ENCODE measurements at regions not wholly inside any gene's neighbourhood (a gene's known extent, or its start where the extent isn't known, plus 50 kb on each side); places are given as distances from the start of the nearest gene placed in this dataset.

DNA sequence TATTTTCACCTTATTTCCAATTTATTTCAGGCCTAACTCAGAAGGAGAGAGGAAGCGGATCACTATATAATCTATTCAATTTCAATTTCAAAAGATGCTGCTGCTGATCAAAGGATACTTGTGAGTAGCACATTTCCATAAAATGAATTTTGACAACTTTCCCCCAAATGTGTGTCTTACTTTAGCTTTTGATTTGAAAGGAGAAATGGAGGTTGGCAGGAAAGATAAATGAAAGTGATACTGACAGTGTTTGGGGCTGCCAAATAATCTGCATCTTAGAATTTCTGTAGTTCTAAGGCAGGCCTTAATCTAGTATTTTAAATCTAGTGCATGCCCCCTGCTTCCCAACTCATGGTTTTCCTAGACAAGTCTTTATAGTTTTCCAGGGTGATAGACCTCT, 535.4 kb downstream of the DOK5 start:
- Mint-ChIP-seq H3K4me3 (no peak overlapping the region), H3K4me1 (no peaks in the 10 kb centered on the region), H3K27me3 (ENCODE audit: low read depth) (peaks cover 6% of the 10 kb centered on the region), H3K27ac (no peak overlapping the region), H3K36me3 (ENCODE audit: low read depth) (no peaks in the 10 kb centered on the region), H3K9me3 (no peaks in the 10 kb centered on the region)
- TF ChIP-seq, protein P1, sequence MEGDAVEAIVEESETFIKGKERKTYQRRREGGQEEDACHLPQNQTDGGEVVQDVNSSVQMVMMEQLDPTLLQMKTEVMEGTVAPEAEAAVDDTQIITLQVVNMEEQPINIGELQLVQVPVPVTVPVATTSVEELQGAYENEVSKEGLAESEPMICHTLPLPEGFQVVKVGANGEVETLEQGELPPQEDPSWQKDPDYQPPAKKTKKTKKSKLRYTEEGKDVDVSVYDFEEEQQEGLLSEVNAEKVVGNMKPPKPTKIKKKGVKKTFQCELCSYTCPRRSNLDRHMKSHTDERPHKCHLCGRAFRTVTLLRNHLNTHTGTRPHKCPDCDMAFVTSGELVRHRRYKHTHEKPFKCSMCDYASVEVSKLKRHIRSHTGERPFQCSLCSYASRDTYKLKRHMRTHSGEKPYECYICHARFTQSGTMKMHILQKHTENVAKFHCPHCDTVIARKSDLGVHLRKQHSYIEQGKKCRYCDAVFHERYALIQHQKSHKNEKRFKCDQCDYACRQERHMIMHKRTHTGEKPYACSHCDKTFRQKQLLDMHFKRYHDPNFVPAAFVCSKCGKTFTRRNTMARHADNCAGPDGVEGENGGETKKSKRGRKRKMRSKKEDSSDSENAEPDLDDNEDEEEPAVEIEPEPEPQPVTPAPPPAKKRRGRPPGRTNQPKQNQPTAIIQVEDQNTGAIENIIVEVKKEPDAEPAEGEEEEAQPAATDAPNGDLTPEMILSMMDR (IDR thresholded peaks at IDR 0.05; ENCODE audit: unreplicated experiment in 3 of 3) = no peak

DNA sequence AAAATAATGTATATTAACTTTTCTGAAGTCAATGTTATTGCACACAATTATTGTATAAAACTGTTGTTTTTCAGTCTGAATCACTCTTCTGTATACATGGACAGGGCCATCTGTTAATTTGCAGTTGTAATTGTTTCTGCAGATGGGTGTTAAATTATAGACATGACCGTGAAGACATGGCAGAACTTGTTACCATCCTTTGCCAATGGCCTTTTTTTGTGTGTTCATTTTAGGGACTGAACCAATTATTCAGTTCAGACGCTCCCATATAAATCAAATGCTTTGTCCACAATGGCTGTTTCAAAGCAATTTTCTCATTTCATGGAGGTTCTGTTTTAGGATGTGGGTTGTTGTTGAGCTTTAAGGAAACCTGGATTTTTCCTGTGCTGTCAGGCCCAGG, 533.7 kb downstream of the DOK5 start:
- Mint-ChIP-seq H3K9me3 (no peaks in the 10 kb centered on the region), H3K36me3 (ENCODE audit: low read depth) (no peaks in the 10 kb centered on the region), H3K27ac (no peak overlapping the region), H3K4me3 (no peak overlapping the region), H3K4me1 (no peaks in the 10 kb centered on the region), H3K27me3 (ENCODE audit: low read depth) (peaks cover 6% of the 10 kb centered on the region)
- TF ChIP-seq, protein P1 (IDR thresholded peaks at IDR 0.05; ENCODE audit: unreplicated experiment in 3 of 3) = no peak

DNA sequence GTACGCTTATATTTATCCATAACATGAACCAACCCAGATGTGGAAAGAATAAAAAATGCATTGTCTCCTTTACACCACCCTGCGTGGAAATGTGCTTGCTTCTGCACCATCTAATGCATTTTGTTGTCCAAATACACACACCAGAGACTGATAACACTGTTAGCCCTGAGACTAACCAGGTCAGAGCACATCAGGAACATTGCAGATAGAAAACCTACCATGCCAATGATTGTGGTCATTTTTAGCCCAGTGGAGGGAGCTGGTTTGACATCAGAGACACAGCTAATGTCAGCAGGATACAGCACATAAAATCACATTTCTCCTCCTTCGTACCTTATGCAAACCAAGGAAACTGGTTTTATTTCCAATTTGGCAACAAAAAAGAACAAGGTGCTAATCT, 528.7 kb downstream of the DOK5 start:
- Mint-ChIP-seq H3K27me3 (ENCODE audit: low read depth) (peaks cover 6% of the 10 kb centered on the region), H3K9me3 (no peaks in the 10 kb centered on the region), H3K4me3 (no peak overlapping the region), H3K36me3 (ENCODE audit: low read depth) (no peaks in the 10 kb centered on the region), H3K27ac (no peak overlapping the region), H3K4me1 (no peaks in the 10 kb centered on the region)
- TF ChIP-seq, protein P1 (IDR thresholded peaks at IDR 0.05; ENCODE audit: unreplicated experiment in 3 of 3) = no peak

DNA sequence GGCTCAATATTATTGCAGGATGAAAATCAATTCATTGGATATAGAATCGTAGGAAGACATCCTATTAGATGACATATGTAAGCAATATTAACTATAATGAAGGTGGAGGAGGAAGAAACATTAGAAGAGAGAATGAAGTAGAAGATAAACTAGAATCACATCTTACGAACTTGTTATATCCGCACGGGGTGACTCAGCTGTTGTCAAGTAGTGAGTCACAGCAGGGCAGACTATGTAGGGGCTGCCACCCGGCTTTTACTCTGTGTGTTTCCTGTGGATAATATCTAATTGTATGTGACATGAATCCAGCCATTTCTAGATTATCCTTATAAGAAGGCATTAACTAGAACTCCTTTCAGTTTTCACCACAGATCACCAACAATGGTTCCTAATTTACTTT, 520.2 kb downstream of the DOK5 start:
- Mint-ChIP-seq H3K27me3 (ENCODE audit: low read depth) (no peaks in the 10 kb centered on the region), H3K4me1 (no peaks in the 10 kb centered on the region), H3K9me3 (no peaks in the 10 kb centered on the region), H3K4me3 (no peak overlapping the region), H3K36me3 (ENCODE audit: low read depth) (no peaks in the 10 kb centered on the region), H3K27ac (no peak overlapping the region)
- TF ChIP-seq, protein P1 (IDR thresholded peaks at IDR 0.05; ENCODE audit: unreplicated experiment in 3 of 3) = no peak

DNA sequence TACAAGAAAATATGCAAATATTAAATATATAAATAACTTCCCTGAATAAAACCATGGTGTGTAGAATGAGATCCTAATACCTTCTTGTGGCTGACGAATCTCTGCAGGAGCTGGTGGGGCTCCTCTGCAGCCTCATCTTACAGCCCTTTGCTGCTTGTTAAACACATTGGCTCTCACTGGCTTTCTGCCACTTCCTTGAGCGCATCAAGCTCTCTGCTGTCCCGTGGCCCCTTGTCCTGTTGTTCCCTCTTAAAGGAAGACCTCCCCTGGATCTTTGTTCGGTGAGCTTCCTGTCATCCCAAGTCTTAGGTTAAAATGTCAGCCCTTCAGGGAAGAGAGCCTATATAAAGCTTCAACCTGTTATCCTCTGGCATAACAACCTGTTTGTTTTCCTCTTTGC, 519.6 kb downstream of the DOK5 start:
- no peaks in the 10 kb centered on the region for H3K36me3 Mint-ChIP-seq (ENCODE audit: low read depth)
- no peaks in the 10 kb centered on the region for H3K4me1 Mint-ChIP-seq
- H3K9me3 Mint-ChIP-seq = no peaks in the 10 kb centered on the region
- no peak overlapping the region for H3K4me3 Mint-ChIP-seq
- no peak overlapping the region for H3K27ac Mint-ChIP-seq
- H3K27me3 Mint-ChIP-seq (ENCODE audit: low read depth) = no peaks in the 10 kb centered on the region
- TF ChIP-seq, protein P1 (IDR thresholded peaks at IDR 0.05; ENCODE audit: unreplicated experiment in 3 of 3) = no peak

DNA sequence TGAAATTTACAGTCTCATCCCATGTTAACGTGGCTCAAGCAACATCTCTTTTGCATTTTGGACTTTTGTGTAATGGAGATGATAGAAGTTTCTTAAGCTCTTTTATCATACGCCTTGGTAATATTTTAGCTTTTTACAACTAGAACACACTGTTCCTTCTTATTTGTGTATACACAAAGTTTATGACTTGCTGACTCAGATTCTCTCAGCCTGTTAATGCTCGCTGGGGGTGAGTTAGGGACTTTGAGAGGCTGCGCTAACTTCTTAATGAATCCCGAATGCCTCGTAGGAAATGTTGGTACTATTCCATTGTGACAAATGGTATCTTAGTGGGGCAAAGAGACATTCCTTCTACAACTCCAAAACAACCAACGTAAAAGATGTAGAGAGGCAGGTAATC, 509.7 kb downstream of the DOK5 start:
- Mint-ChIP-seq H3K36me3 (ENCODE audit: low read depth) (no peaks in the 10 kb centered on the region), H3K27ac (no peak overlapping the region), H3K4me1 (peaks cover 25% of the 10 kb centered on the region), H3K27me3 (ENCODE audit: low read depth) (no peaks in the 10 kb centered on the region), H3K4me3 (no peak overlapping the region), H3K9me3 (peaks cover 3% of the 10 kb centered on the region)
- TF ChIP-seq, protein P1 (IDR thresholded peaks at IDR 0.05; ENCODE audit: unreplicated experiment in 3 of 3) = no peak
